ENCODE measurements at regions not wholly inside any gene's neighbourhood (a gene's known extent, or its start where the extent isn't known, plus 50 kb on each side); places are given as distances from the start of the nearest gene placed in this dataset.

DNA sequence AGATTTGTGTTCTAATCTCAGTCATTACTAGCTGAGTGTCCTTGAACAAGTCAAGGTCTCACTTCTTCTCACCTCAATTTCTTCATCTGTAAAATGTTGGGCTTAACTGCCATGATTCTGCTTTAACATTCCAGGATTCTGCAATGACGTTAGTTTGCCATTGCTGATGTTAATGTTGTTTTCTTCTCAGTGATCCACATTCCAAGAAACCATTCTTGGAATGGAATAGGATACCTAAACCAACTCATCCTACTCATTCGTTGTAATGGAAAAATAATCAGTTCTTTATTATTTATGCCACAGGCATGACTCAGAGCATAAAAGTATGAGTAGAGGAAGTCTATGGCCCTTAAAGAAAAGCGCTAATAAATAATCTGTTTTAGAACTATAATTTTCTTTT is 140.2 kb upstream of the ETAA1 start:
- TF ChIP-seq, protein P1, sequence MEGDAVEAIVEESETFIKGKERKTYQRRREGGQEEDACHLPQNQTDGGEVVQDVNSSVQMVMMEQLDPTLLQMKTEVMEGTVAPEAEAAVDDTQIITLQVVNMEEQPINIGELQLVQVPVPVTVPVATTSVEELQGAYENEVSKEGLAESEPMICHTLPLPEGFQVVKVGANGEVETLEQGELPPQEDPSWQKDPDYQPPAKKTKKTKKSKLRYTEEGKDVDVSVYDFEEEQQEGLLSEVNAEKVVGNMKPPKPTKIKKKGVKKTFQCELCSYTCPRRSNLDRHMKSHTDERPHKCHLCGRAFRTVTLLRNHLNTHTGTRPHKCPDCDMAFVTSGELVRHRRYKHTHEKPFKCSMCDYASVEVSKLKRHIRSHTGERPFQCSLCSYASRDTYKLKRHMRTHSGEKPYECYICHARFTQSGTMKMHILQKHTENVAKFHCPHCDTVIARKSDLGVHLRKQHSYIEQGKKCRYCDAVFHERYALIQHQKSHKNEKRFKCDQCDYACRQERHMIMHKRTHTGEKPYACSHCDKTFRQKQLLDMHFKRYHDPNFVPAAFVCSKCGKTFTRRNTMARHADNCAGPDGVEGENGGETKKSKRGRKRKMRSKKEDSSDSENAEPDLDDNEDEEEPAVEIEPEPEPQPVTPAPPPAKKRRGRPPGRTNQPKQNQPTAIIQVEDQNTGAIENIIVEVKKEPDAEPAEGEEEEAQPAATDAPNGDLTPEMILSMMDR (IDR thresholded peaks at IDR 0.05): no peak
- TF ChIP-seq EZH2 (IDR thresholded peaks at IDR 0.05; ENCODE audit: borderline replicate concordance, insufficient read depth, low read depth, low read length, poor library complexity, severe bottlenecking): no peak
